ENCODE measurements at regions not wholly inside any gene's neighbourhood (a gene's known extent, or its start where the extent isn't known, plus 50 kb on each side); places are given as distances from the start of the nearest gene placed in this dataset.
A peak's percentile ranks its signal among the peaks of the same experiment; 100 is the strongest.
"Not testable (repeated sequence)": the region's sequence is repeated elsewhere in the genome, so short reads cannot be mapped to it uniquely, and the experiment has no call there.

- no peak for DNase-seq (ENCODE audit: low read depth)
Observed at GRCh38 chr1:55773211-55773940, 558.2 kb upstream of the USP24 start.

DNA sequence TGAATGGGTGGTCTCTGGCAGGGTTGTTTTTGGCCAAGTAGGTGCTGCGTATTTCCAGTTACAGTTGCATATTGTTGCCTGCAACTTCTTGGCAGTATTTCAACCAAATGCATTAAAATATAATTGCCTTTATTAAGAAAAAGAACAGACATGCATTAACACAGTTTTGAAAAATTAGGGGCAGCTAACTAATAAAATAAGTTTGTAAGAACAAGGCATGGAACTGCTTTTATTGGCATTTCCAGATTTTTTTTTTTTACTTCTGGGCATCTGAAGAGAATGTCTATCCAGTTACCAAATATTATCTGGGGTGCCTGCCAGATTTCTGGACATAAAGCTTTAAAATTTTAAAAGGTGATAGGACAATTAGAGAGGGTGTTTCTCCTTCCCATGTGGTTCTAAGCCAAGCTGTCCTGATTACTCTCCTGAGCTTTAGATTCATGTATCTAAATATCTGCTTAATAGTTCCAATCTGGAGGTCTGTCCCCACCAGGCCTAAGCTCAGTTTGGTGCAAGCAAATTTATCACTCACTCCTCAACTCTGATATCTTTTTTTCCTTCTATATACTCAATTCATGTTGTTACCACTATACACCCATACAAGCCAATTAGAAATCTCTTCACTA, 553.3 kb upstream of the USP24 start:
- no peak for DNase-seq (ENCODE audit: low read depth)

- DNase-seq (ENCODE audit: low read depth), result no peak
Observed at GRCh38 chr1:55767171-55767570, 552.0 kb upstream of the USP24 start.

GRCh38 chr1:55765505-55765904, 550.3 kb upstream of the USP24 start:
- DNase-seq (ENCODE audit: low read depth), result not testable (repeated sequence)

GRCh38 chr1:55751776-55752175, 536.6 kb upstream of the USP24 start:
- DNase-seq (ENCODE audit: low read depth), result no peak

GRCh38 chr1:55750628-55750995, 535.4 kb upstream of the USP24 start:
- no peak for DNase-seq (ENCODE audit: low read depth)

DNA sequence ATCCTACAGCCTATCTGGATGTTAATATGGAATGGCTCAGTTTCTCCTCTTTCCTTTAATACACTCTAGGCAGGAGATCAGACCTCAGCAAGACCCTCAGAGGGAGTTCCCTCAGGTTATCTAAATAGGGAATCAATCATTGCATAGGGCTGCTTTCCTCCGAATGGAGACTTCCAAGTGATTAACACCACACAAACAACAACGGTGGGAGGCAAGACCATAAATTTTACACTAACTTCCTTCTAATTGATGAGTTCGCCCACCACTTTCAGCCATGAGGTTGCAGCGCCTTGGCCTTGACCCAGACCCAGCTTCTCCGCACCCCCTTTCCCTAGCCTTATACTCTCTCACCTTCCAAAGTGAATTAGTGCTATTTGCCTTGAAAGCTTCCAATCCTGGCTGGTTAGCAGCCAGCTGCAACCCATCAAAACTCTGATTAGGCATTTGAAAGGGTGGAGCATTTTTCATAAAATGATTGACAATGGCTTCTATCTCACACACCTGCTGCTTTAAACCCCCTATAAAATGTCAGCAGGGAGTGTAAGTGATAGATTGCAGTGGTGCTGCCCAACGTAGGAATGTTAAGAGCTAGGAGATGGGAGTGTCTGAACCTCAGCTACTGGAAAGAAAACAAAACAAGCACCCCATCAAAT, 534.9 kb upstream of the USP24 start:
- DNase-seq (ENCODE audit: low read depth), result no peak

DNA sequence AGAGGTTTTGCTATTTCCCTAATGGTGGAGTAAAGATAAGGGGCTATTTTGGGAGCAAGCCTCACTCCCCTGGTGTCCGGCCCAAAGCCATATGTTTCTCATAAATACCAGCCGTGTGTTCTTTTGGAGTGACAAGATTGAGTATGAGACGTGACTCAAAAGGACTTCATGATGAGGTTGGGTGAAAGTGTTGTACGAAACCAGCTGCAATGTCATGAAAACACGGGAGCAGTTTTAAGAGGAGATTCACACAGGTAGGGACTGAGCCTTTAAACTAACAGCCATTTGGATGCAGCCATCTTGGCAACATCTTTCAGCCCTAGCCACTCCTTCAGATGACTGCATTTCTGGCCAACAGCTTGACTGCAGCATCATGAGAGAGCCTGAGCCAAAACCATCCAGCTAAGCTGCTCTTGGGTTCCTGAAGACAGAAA, 532.3 kb upstream of the USP24 start:
- no peak for DNase-seq (ENCODE audit: low read depth)

DNA sequence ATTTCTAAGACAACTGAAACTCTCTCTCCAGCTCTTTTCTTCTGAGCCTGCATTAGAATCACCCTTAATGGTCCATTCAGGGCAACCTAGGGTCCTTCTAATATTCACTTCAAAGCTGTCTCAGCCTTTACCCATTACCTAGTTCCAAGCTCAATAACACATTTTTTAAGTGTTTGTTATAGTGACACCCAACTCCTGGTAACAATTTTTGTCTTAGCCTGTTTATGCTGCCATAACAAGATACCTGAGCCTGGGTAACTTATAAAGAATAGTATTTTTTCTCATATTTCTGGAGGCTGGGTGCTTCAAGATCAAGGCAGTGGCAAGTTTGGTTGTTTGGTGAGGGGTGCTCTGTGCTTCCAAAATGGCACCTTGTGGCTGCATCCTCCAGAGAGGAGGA, 531.5 kb upstream of the USP24 start:
- DNase-seq (ENCODE audit: low read depth), result no peak

DNA sequence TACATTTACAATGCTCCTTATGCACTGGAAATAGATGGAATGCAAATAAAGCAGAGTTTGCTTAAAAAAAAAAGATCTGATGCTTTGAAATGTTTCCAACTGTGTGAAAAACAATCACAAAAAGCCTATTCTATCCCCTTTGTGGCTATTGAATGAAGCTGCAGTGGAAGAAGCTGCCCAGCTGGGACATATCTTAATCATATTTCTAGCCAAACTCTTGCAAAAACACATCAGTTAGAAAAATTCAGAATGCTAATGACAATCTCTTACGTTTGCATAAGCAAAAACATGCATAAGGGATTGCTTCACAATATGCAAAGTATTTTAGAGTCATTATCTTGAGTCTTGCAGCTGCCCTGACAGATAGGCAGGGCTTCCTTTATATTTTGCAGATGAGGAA, 526.4 kb upstream of the USP24 start:
- no peak for DNase-seq (ENCODE audit: low read depth)

- no peak for DNase-seq (ENCODE audit: low read depth)
Observed at GRCh38 chr1:55735106-55735505, 519.9 kb upstream of the USP24 start.

GRCh38 chr1:55726994-55727393, 511.8 kb upstream of the USP24 start:
- DNase-seq (ENCODE audit: low read depth), result no peak

GRCh38 chr1:55725378-55725777, 510.2 kb upstream of the USP24 start:
- no peak for DNase-seq (ENCODE audit: low read depth)

DNA sequence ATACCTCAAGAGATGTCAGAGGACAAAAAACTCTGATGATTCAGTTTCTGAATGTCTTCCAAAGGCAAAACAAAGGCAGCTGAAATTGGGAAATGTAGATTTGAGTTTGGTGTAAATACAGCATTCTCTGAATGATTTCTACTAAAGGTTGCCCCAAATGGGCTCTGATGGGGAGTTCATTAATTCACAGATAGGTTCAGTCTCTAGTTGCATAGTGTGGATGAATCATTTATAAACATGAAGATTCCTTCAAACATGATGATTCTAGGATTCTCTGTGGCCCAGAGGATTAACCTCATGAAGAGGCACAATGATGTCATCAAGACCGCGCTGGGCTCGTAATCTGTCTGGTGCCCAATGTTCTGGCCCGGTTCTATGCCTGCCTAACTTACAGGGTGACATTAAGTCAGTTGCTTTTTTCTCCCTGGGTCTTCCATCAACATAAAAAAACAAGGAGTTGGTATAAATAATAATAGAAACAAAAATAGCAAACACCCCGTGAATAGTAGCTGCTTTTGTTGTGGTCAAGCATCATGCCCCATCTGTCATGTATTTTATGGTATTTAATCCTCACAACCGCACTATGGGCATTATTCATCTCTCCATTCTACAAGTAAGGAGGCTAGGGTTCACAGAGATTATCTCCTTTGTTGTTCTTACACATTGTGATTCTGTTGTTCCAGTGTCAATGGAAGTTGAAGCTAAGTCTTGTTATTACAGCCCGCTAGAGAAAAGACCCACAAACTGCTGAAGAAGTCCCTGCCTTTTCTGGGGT, 509.6 kb upstream of the USP24 start:
- DNase-seq (ENCODE audit: low read depth), result peak; percentile 77

- no peak for DNase-seq (ENCODE audit: low read depth)
Observed at GRCh38 chr1:55723001-55723400, 507.8 kb upstream of the USP24 start.

DNA sequence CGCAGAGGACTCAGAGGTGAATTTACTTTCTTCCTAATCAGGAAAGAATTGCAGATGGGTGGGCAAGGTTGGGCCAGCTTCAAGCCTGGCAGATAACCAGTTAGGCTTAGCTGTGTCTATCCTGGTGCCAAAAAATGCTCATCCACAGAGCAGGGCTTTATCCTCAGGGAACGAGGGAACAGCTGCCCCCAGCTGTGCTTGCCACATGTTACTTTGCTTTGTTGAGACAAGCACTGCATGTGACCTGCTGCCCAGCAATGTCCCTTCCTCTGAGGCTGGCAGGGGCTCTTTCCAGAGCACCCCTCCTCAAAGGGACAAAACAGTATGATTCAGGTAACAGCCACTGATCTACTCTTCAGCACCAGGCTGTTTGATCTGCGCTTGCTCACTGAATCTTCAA, 505.1 kb upstream of the USP24 start:
- DNase-seq (ENCODE audit: low read depth), result no peak

GRCh38 chr1:55718758-55719671, 503.9 kb upstream of the USP24 start:
- peak; percentile 99 for DNase-seq (ENCODE audit: low read depth)

DNA sequence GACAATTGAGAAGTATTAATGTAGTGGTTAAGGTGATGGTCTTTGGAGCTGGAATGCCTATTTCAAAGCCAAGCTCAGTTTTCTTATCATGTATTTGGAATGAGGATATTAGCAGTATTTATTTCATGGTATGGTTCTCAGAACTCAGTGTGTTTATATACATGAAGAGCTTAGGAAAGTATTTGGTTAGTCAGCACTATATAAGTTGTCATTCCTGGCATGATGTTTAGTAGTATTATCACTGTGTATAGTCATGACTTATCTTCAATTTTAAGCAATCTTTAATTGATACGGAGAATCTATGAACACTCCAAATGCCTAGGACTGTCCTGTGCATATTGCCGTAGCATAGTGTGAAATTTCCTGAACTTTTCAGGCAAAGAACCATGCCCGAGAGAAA, 501.9 kb upstream of the USP24 start:
- DNase-seq (ENCODE audit: low read depth), result no peak

DNA sequence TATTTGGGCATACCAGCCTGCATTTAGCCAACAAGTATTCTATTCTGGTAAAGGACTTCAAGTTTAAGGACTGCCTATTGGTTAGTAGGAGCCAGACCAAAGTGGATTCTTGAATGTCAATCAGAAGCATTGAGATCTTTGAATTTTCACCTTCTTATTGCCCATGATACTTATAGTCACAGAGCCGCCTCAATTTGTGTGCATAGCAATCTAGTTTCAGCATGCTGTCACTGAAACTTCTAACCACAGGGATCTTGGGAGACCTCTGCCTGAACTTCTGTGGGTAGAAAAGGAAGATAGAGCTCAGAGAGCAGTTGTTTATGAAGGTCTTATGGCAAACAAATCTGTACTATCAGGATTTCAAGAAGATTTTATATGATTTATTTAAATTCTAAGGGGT, 501.4 kb upstream of the USP24 start:
- DNase-seq (ENCODE audit: low read depth), result no peak

DNA sequence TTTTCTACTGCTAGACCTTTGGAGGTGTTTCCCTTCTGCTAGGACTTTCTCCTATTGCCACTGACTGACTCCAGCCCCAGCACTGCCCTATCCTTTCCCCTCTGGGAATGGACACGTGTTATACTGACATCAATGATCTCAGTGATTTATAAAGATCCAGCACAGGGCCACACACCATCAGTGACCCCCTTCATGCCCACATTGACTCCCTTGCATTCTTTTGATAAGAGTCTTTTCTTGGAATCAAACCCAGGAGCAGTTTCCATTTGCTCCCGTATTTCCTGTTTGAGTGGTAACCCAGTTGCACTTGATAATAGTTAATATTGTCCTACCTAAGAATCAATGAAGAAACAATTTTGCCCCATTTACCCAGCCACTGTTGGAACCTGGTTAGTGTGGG, 501.0 kb upstream of the USP24 start:
- no peak for DNase-seq (ENCODE audit: low read depth)

GRCh38 chr1:55714230-55714629, 499.1 kb upstream of the USP24 start:
- DNase-seq (ENCODE audit: low read depth), result no peak

DNA sequence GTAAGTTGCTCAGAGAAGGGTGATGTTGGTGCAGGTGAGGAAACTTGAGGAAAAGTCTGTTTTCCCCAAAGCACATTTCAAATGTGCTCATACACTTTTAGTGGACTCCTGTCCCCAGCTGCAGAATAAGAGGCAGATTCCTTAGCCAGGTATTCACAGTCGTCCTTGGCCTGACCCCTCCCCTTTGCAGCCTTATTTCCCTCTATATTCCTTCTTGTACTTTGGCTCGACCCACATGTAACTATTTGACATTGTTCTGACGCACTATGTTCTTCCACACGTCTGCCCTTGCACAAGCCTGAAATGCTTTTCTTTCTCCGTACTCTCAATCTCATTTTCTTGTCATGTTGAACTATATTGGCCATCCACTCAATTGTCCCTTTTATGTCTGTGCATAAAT, 498.4 kb upstream of the USP24 start:
- no peak for DNase-seq (ENCODE audit: low read depth)

All from non-pigmented ciliary epithelial cell (primary cell).